Adrenal gland (tissue), 5 donors: ENCODE measurements at regions not wholly inside any gene's neighbourhood (a gene's known extent, or its start where the extent isn't known, plus 50 kb on each side); places are given as distances from the start of the nearest gene placed in this dataset.

Experiments used
- CTCF ChIP-seq, 6 experiments: fragments of 450-650 bp in 4 of 6; fragments of 200-600 bp in 2 of 6; sonication (generic) in 1 of 6; IDR thresholded peaks; 1 replicate in 5 of 6; 2 replicates in 1 of 6; pipeline versions ENCODE4 v1.5.1 to v1.8.0; 2016 to 2021; ENCODE audit warnings: antibody characterized with exemption in 6 of 6, mild to moderate bottlenecking in 2 of 6, moderate library complexity in 1 of 6
- POLR2A ChIP-seq, 2 donors: fragments of 450-650 bp; IDR thresholded peaks; one replicate each; pipeline ENCODE4 v1.6.1; 2017; ENCODE audit warnings: antibody characterized with exemption in 2 of 2, mild to moderate bottlenecking in 2 of 2, moderate library complexity in 1 of 2
- donor health status: DM: no; HTN: no; CAD: no.

- no peak for TF ChIP-seq POLR2A (IDR thresholded peaks at IDR 0.05)
- no peak for TF ChIP-seq CTCF (IDR thresholded peaks at IDR 0.05)
Measured at GRCh38 chr18:23324861-23325260, 128.2 kb upstream of the RIOK3 start.
